Panc1 (cell line): ENCODE measurements at regions not wholly inside any gene's neighbourhood (a gene's known extent, or its start where the extent isn't known, plus 50 kb on each side); places are given as distances from the start of the nearest gene placed in this dataset.

ENCODE experiments used
- ATAC-seq: fragments of 200-7000 bp; cut with Tn5 transposase; 2 replicates; pipeline ENCODE4 v1.9.1; 2020; ENCODE audit warnings: mild to moderate bottlenecking, moderate library complexity
- BruUV-seq: library from RNA; stranded (reverse); fragments of 400-500 nt; replicated peaks from 2 replicates; lab custom pipeline; 2021; lab: Mats Ljungman, UMichigan
- CTCF ChIA-PET: fragments of 300-600 bp; sonication (Branson Sonifier 250); formaldehyde crosslinking; loops from one replicate; lab custom pipeline; 2022; ENCODE audit warnings: antibody characterized with exemption; lab: Charles Lee
- POLR2A ChIA-PET: fragments of 300-600 bp; sonication (Branson Sonifier 250); formaldehyde crosslinking; loops from one replicate; lab custom pipeline; 2022; ENCODE audit warnings: antibody characterized with exemption; lab: Charles Lee
- DNase-seq: peaks from one replicate; pipeline ENCODE4 v3.0.0-alpha.2; 2010; ENCODE audit warnings: low read depth, low spot score
- H3K27ac ChIP-seq: 2 replicates; pipeline ENCODE4 v1.5.1; 2011; ENCODE audit warnings: mild to moderate bottlenecking, low read length, inconsistent platforms
- H3K27me3 ChIP-seq: fragments of 200-500 bp; sonication (Bioruptor generic); 2 replicates; pipeline ENCODE4 v1.6.0; 2014; ENCODE audit warnings: low read length, inconsistent platforms; ENCODE audit not compliant: control insufficient read depth, insufficient read depth
- H3K36me3 ChIP-seq: fragments of 200-500 bp; sonication (Bioruptor generic); 2 replicates; pipeline ENCODE4 v1.5.1; 2014; ENCODE audit warnings: inconsistent platforms, mild to moderate bottlenecking, low read length, moderate library complexity; ENCODE audit not compliant: control insufficient read depth, insufficient read depth
- H3K4me1 ChIP-seq: 2 replicates; pipeline ENCODE4 v1.5.1; 2011; ENCODE audit warnings: inconsistent platforms, mild to moderate bottlenecking, low read length, moderate library complexity; ENCODE audit not compliant: control insufficient read depth, insufficient read depth
- H3K4me3 ChIP-seq, 2 experiments: 2 replicates each; pipeline ENCODE4 v1.5.1; 2011 to 2012; ENCODE audit warnings: low read depth in 2 of 2, low read length in 2 of 2, mild to moderate bottlenecking in 2 of 2, inconsistent platforms in 1 of 2, moderate library complexity in 1 of 2
- H3K9me3 ChIP-seq: fragments of 200-500 bp; sonication (Bioruptor generic); 2 replicates; pipeline ENCODE4 v1.5.1; 2014; ENCODE audit warnings: low read depth, mild to moderate bottlenecking, inconsistent platforms, low read length, moderate library complexity; ENCODE audit not compliant: control insufficient read depth, insufficient read depth
- POLR2AphosphoS5 ChIP-seq: IDR thresholded peaks from 2 replicates; pipeline ENCODE4 v1.6.1; 2012; ENCODE audit warnings: mild to moderate bottlenecking, low read depth, low read length, moderate library complexity
- SIN3A ChIP-seq: IDR thresholded peaks from 2 replicates; pipeline ENCODE4 v1.6.1; 2012; ENCODE audit warnings: low read depth, mild to moderate bottlenecking, low read length, moderate library complexity, borderline replicate concordance; ENCODE audit not compliant: insufficient read depth
- TCF7L2 ChIP-seq: IDR thresholded peaks from 2 replicates; pipeline ENCODE4 v1.6.1; 2011; ENCODE audit warnings: mild to moderate bottlenecking, low read depth, low read length, inconsistent platforms
- in situ Hi-C: cut with HindIII; loops from 2 replicates; pipeline ENCODE4 v1.10.0; 2016; ENCODE audit warnings: low sequenced_read_pairs, low pct_unique_long_range_greater_than_20kb
- intact Hi-C: fragments of 100-400 bp; cut with micrococcal nuclease; formaldehyde crosslinking; loops from one replicate; pipeline ENCODE4 v1.10.0; 2022; ENCODE audit not compliant: unreplicated experiment
- TF ChIP-seq, protein P1 (sequence below): fragments of 450-650 bp; IDR thresholded peaks from 2 replicates; pipeline ENCODE4 v1.5.1; 2017; ENCODE audit warnings: mild to moderate bottlenecking
- TF ChIP-seq, protein P2 (sequence below), 2 experiments: IDR thresholded peaks; 2 replicates each; pipeline ENCODE4 v1.6.1; 2011 to 2012; ENCODE audit warnings: low read depth in 2 of 2, control low read depth in 1 of 2, low read length in 1 of 2, mild to moderate bottlenecking in 1 of 2, moderate library complexity in 1 of 2; ENCODE audit not compliant: insufficient read depth in 1 of 2

DNA sequence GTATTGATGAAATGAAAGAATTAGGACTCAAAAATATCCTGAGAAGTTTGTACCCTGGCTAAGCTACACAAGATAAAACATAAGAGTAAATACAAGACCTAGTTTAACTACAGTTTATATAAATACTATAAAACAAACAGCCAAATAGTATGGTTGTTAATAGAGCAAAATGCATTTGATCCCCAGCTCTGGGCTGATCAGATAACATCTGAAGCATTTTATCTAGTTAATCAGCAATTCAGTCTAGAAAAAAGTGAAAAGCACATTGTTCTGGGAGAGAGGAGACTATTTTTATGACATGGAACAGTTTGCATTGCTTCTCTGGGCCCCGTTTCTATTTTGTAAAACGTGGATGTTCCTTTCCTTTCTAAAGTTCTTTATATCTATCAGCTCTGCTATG, 139.6 kb upstream of the RORB start:
- Histone ChIP-seq H3K27me3 (no peaks in the 10 kb centered on the region), H3K36me3 (no peaks in the 10 kb centered on the region), H3K4me1 (no peaks in the 10 kb centered on the region), H3K27ac (no peak overlapping the region), H3K4me3 (no peak overlapping the region), H3K9me3 (no peaks in the 10 kb centered on the region)
- ATAC-seq (no peak), DNase-seq (no peak)
- BruUV-seq = no TSS peak
- POLR2A ChIA-PET = no interaction called here
- TF ChIP-seq TCF7L2 = peak; percentile 85
- TF ChIP-seq, protein P1, sequence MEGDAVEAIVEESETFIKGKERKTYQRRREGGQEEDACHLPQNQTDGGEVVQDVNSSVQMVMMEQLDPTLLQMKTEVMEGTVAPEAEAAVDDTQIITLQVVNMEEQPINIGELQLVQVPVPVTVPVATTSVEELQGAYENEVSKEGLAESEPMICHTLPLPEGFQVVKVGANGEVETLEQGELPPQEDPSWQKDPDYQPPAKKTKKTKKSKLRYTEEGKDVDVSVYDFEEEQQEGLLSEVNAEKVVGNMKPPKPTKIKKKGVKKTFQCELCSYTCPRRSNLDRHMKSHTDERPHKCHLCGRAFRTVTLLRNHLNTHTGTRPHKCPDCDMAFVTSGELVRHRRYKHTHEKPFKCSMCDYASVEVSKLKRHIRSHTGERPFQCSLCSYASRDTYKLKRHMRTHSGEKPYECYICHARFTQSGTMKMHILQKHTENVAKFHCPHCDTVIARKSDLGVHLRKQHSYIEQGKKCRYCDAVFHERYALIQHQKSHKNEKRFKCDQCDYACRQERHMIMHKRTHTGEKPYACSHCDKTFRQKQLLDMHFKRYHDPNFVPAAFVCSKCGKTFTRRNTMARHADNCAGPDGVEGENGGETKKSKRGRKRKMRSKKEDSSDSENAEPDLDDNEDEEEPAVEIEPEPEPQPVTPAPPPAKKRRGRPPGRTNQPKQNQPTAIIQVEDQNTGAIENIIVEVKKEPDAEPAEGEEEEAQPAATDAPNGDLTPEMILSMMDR = no peak
- CTCF ChIA-PET = no interaction called here
- intact Hi-C loops (no loop called here), in situ Hi-C loops (no loop called here)

DNA sequence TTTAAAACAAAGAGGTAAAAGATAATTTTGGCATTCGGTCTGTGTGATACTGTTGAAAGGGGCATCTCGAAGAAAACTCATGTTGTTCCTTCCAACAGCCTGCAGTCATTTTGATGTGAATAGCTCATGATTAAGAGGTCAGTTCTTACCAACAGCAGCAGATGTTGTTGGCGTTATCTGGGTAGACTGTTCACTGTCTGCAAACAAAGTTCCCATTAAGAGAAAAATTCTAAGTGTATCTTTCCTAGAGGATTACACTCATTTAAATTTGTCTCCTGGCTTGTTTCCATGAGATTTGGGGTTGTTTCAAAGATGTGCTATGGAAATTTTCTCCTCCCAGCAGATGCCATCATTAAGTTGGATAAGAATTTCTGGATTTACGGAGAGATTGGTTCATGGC, 138.2 kb upstream of the RORB start:
- CTCF ChIA-PET = no interaction called here
- no TSS peak for BruUV-seq
- Histone ChIP-seq H3K27me3 (no peaks in the 10 kb centered on the region), H3K9me3 (no peaks in the 10 kb centered on the region), H3K4me1 (no peaks in the 10 kb centered on the region), H3K36me3 (no peaks in the 10 kb centered on the region), H3K4me3 (no peak overlapping the region), H3K27ac (no peak overlapping the region)
- POLR2A ChIA-PET = no interaction called here
- TF ChIP-seq, protein P1 = no peak
- no peak for TF ChIP-seq SIN3A
- no peak for TF ChIP-seq TCF7L2
- TF ChIP-seq POLR2AphosphoS5 = no peak
- TF ChIP-seq, protein P2, sequence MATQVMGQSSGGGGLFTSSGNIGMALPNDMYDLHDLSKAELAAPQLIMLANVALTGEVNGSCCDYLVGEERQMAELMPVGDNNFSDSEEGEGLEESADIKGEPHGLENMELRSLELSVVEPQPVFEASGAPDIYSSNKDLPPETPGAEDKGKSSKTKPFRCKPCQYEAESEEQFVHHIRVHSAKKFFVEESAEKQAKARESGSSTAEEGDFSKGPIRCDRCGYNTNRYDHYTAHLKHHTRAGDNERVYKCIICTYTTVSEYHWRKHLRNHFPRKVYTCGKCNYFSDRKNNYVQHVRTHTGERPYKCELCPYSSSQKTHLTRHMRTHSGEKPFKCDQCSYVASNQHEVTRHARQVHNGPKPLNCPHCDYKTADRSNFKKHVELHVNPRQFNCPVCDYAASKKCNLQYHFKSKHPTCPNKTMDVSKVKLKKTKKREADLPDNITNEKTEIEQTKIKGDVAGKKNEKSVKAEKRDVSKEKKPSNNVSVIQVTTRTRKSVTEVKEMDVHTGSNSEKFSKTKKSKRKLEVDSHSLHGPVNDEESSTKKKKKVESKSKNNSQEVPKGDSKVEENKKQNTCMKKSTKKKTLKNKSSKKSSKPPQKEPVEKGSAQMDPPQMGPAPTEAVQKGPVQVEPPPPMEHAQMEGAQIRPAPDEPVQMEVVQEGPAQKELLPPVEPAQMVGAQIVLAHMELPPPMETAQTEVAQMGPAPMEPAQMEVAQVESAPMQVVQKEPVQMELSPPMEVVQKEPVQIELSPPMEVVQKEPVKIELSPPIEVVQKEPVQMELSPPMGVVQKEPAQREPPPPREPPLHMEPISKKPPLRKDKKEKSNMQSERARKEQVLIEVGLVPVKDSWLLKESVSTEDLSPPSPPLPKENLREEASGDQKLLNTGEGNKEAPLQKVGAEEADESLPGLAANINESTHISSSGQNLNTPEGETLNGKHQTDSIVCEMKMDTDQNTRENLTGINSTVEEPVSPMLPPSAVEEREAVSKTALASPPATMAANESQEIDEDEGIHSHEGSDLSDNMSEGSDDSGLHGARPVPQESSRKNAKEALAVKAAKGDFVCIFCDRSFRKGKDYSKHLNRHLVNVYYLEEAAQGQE (IDR thresholded peaks at IDR 0.05; ENCODE audit: insufficient read depth in 1 of 2, low read depth in 2 of 2, low read length in 1 of 2) = no peak
- no peak for ATAC-seq
- no peak for DNase-seq
- in situ Hi-C loops (no loop called here), intact Hi-C loops (no loop called here)

DNA sequence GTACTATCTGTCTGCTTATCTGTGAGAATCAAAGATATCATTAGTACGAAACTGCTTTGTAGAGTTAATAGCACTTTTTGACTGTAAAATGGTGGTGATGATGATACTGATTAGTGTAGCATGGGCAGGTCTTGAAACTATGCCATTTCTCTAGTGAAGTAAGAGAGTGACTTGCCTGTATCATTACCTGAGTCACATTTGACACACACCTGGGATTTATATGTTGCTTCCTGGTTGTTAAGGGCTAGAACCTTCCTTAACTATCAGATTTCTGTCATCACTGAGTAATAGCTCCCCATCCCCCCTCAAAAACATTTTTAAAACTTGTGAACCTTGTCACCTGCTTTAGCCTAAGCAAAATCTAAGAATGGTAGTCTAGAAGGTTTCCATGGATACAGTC, 135.6 kb upstream of the RORB start:
- BruUV-seq = no TSS peak
- intact Hi-C loops (no loop called here), in situ Hi-C loops (no loop called here)
- no peak for ATAC-seq
- Histone ChIP-seq H3K36me3 (no peaks in the 10 kb centered on the region), H3K27me3 (no peaks in the 10 kb centered on the region), H3K27ac (no peak overlapping the region), H3K9me3 (no peaks in the 10 kb centered on the region), H3K4me3 (no peak overlapping the region), H3K4me1 (no peaks in the 10 kb centered on the region)
- ChIA-PET POLR2A (no interaction called here), CTCF (no interaction called here)
- DNase-seq = no peak
- TF ChIP-seq, protein P2 (IDR thresholded peaks at IDR 0.05; ENCODE audit: insufficient read depth in 1 of 2, low read depth in 2 of 2, low read length in 1 of 2) = no peak
- TF ChIP-seq SIN3A = no peak
- TF ChIP-seq, protein P1 = no peak
- no peak for TF ChIP-seq TCF7L2
- no peak for TF ChIP-seq POLR2AphosphoS5
